Heart left ventricle (tissue), 16 donors: ENCODE measurements at regions not wholly inside any gene's neighbourhood (a gene's known extent, or its start where the extent isn't known, plus 50 kb on each side); places are given as distances from the start of the nearest gene placed in this dataset.
"Not testable (repeated sequence)": the region's sequence is repeated elsewhere in the genome, so short reads cannot be mapped to it uniquely, and the experiment has no call there.

Source experiments
- ATAC-seq, 4 donors: fragments of 200-7000 bp; cut with Tn5 transposase; one replicate each; pipeline ENCODE4 v1.9.1; 2020 to 2022; ENCODE audit warnings: moderate library complexity in 4 of 4, mild to moderate bottlenecking in 3 of 4, moderate number of reproducible peaks in 1 of 4
- DNase-seq, 5 donors: peaks; one replicate each; pipeline ENCODE4 v3.0.0-alpha.2; 2020
- H3K27ac ChIP-seq, 12 donors: fragments of 200-600 bp; sonication (generic) in 4 of 12; one replicate each; pipeline versions ENCODE4 v1.5.0 to v1.8.0; 2016 to 2022; ENCODE audit warnings: mild to moderate bottlenecking in 2 of 12
- H3K27me3 ChIP-seq, 9 donors: fragments of 200-600 bp; sonication (generic) in 2 of 9; one replicate each; pipeline versions ENCODE4 v1.5.1 to v1.8.0; 2016 to 2022; ENCODE audit warnings: mild to moderate bottlenecking in 3 of 9
- H3K36me3 ChIP-seq, 9 donors: fragments of 200-600 bp; sonication (generic) in 2 of 9; one replicate each; pipeline versions ENCODE4 v1.5.0 to v1.8.0; 2018 to 2022; ENCODE audit warnings: mild to moderate bottlenecking in 2 of 9
- H3K4me1 ChIP-seq, 12 donors: fragments of 200-600 bp; sonication (generic) in 4 of 12; one replicate each; pipeline versions ENCODE4 v1.5.0 to v1.8.0; 2016 to 2022; ENCODE audit warnings: mild to moderate bottlenecking in 3 of 12
- H3K4me3 ChIP-seq, 12 donors: fragments of 200-600 bp; sonication (generic) in 4 of 12; one replicate each; pipeline versions ENCODE4 v1.5.0 to v1.8.0; 2017 to 2022; ENCODE audit warnings: mild to moderate bottlenecking in 9 of 12, moderate library complexity in 4 of 12
- H3K9me3 ChIP-seq, 12 donors: fragments of 200-600 bp; sonication (generic) in 4 of 12; one replicate each; pipeline versions ENCODE4 v1.5.0 to v1.8.0; 2016 to 2022; ENCODE audit warnings: mild to moderate bottlenecking in 1 of 12
- WGBS, 4 donors: extraction: QIAGEN DNeasy Blood & Tissue Kit in 2 of 4; methylation state at CpG; one replicate each; pipeline versions ENCODE4 v1.1.5 to v1.1.7; 2013 to 2018; 5-methylcytosine and 5-hydroxymethylcytosine counted together
- intact Hi-C, 10 donors: fragments of 100-400 bp; cut with DNase I; formaldehyde crosslinking; loops; one replicate each; pipeline versions ENCODE4 v1.11.1 to v1.14.2; 2022
- donor health status: ischemic (EF 13 %, LVEDD 7.1; RV severe dilation, severe dysfunction).
- donor health status: healthy with polysubstance abuse.
- donor health status: DM: no; HTN: yes; CAD: no.
- donor health status: DM: no; HTN: no; CAD: no.
- donor health status: ischemic (EF 25% LVEDD 6.9; RV normal size, moderate dysfunction).
- donor health status: ischemic (EF 25% LVEDD 5.7; RV mildly dilated, moderate dysfunction).
- donor health status: healthy.
- donor health status: DM: yes; HTN: yes; CAD: no.
- donor health status: ischemic (EF 35%, LVEDD 5.7; RV mildly dilated, moderate dysfunction).
- donor health status: nonischemic (EF 11% LVEDD 7.7; RV severe dilation, severe dysfunction).
- donor health status: DM: yes; HTN: yes; CAD: no.
- donor health status: PGD.
- donor health status: ischemic (EF 29% LVEDD 5.4; RV normal size, mild dysfunction).
- donor health status: nonischemic (EF 23%, LVEDD 6.1; RV moderate dilation, normal function).

DNA sequence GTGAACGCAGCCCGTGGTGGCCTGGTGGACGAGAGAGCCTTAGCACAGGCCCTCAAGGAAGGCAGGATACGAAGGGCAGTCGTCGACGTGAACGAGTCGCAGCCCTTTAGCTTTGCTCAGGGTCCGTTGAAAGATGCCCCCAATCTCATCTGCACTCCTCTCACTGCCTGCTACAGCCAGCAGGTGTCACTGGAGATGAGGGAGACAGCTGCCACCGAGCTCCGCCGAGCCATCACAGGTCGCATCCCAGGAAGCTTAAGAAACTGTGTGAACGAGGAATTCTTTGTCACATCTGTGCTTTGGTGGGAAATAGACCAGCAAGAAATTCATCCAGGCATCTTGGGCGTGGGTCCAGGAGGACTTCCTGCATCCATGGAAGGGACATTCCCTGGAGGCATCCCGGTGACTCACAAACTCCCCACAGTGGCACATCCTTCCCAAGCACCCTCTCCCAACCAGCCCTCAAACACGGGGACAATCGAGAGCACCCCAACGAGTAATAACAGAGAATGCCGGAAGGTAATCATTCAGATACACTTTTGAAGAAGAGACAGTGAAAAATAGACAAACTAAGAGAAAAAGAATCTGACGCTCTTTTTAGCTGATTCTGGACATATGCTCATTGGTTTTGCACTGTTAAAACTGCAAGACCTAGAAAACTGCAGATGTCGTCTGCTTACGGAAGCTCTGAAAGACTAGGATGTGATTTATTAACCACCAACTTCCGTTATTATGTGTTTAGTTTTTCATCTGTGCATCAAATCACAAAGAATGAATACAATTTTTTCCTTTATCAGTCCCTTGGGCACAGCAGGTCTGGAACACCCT lies 4823.4 kb upstream of the TPTE start:
- peak in 2 of 4 donors; percentile 36 to 60 for ATAC-seq
- H3K4me1 ChIP-seq, H3K36me3 ChIP-seq, H3K27ac ChIP-seq, H3K27me3 ChIP-seq, DNase-seq, H3K9me3 ChIP-seq, intact Hi-C loops, H3K4me3 ChIP-seq: not testable (repeated sequence)
- no CpG with 5 or more reads among the region's 25 CpGs for WGBS, 4 donors
